Neural cell (in vitro differentiated cells): ENCODE measurements at regions not wholly inside any gene's neighbourhood (a gene's known extent, or its start where the extent isn't known, plus 50 kb on each side); places are given as distances from the start of the nearest gene placed in this dataset.

ENCODE experiments used
- H2AFZ ChIP-seq: fragments of 200-600, 300-800 bp; sonication (generic), shearing (Covaris generic); 2 replicates; pipeline ENCODE4 v1.6.0; 2014; ENCODE audit warnings: low read depth, mild to moderate bottlenecking, antibody characterized with exemption, low read length, moderate library complexity
- H3F3A ChIP-seq: fragments of 200-600 bp; shearing (Covaris generic); 2 replicates; pipeline ENCODE4 v1.6.1; 2016; ENCODE audit warnings: mild to moderate bottlenecking, moderate library complexity, mixed read lengths, antibody characterized with exemption, low read length; ENCODE audit not compliant: insufficient read depth, poor library complexity, severe bottlenecking
- H3K27ac ChIP-seq: fragments of 200-600, 300-800 bp; sonication (generic), shearing (Covaris generic); 2 replicates; pipeline ENCODE4 v1.5.1; 2014; ENCODE audit warnings: mild to moderate bottlenecking, low read length, moderate library complexity
- H3K27me3 ChIP-seq: fragments of 300-800, 200-600 bp; sonication (generic), shearing (Covaris generic); 2 replicates; pipeline ENCODE4 v1.6.0; 2014; ENCODE audit warnings: mild to moderate bottlenecking, low read depth, low read length, moderate library complexity; ENCODE audit not compliant: insufficient read depth
- H3K36me3 ChIP-seq: fragments of 300-800, 200-600 bp; sonication (generic), shearing (Covaris generic); 2 replicates; pipeline ENCODE4 v1.5.1; 2014; ENCODE audit warnings: mild to moderate bottlenecking, antibody characterized with exemption, low read length, moderate library complexity; ENCODE audit not compliant: insufficient read depth
- H3K4me2 ChIP-seq: fragments of 300-800, 200-600 bp; sonication (generic), shearing (Covaris generic); 2 replicates; pipeline ENCODE4 v1.6.0; 2014; ENCODE audit warnings: mild to moderate bottlenecking, low read length
- H3K4me3 ChIP-seq: fragments of 300-800, 200-600 bp; sonication (generic), shearing (Covaris generic); 2 replicates; pipeline ENCODE4 v1.5.1; 2014; ENCODE audit warnings: mild to moderate bottlenecking, low read length, moderate library complexity
- H3K79me2 ChIP-seq: fragments of 200-600 bp; shearing (Covaris generic); replicated peaks from 2 replicates; pipeline ENCODE4 v1.6.0; 2014; ENCODE audit warnings: mild to moderate bottlenecking, low read length, moderate library complexity; ENCODE audit not compliant: insufficient read depth
- H3K9ac ChIP-seq: fragments of 300-800, 200-600 bp; sonication (generic), shearing (Covaris generic); 2 replicates; pipeline ENCODE4 v1.6.1; 2016; ENCODE audit warnings: mild to moderate bottlenecking, low read length, mixed read lengths
- H3K9me2 ChIP-seq: fragments of 200-600 bp; shearing (Covaris generic); 2 replicates; pipeline ENCODE4 v1.6.1; 2016; ENCODE audit warnings: mild to moderate bottlenecking, low read length, mixed read lengths; ENCODE audit not compliant: insufficient read depth
- H3K9me3 ChIP-seq: fragments of 200-600, 300-800 bp; sonication (generic), shearing (Covaris generic); 2 replicates; pipeline ENCODE4 v1.6.1; 2016; ENCODE audit warnings: mild to moderate bottlenecking, mixed run types, low read length, moderate library complexity, mixed read lengths
- H4K20me1 ChIP-seq: fragments of 200-600 bp; shearing (Covaris generic); 2 replicates; pipeline ENCODE4 v1.6.1; 2016; ENCODE audit warnings: mild to moderate bottlenecking, mixed run types; ENCODE audit not compliant: insufficient read depth
- EP300 ChIP-seq: fragments of 450-650 bp; conservative IDR thresholded peaks from 2 replicates; pipeline ENCODE4 v1.6.1; 2014; ENCODE audit warnings: antibody characterized with exemption, mild to moderate bottlenecking, moderate library complexity; ENCODE audit not compliant: poor library complexity, severe bottlenecking
- EZH2 ChIP-seq: fragments of 200-600, 300-800 bp; shearing (Covaris generic), sonication (generic); IDR thresholded peaks from 2 replicates; pipeline ENCODE4 v1.6.1; 2014; ENCODE audit warnings: antibody characterized with exemption, low read length, borderline replicate concordance, mild to moderate bottlenecking; ENCODE audit not compliant: insufficient read depth, poor library complexity, severe bottlenecking
- MXI1 ChIP-seq: fragments of 450-650 bp; conservative IDR thresholded peaks from 2 replicates; pipeline ENCODE4 v1.6.1; 2014; ENCODE audit warnings: antibody characterized with exemption, mild to moderate bottlenecking; ENCODE audit not compliant: poor library complexity, severe bottlenecking
- POLR2AphosphoS5 ChIP-seq: IDR thresholded peaks from 2 replicates; pipeline ENCODE4 v1.6.1; 2012
- RAD21 ChIP-seq: fragments of 450-650 bp; conservative IDR thresholded peaks from 2 replicates; pipeline ENCODE4 v1.6.1; 2014; ENCODE audit warnings: antibody characterized with exemption, mild to moderate bottlenecking, moderate library complexity
- SMC3 ChIP-seq: fragments of 450-650 bp; conservative IDR thresholded peaks from 2 replicates; pipeline ENCODE4 v1.6.1; 2014; ENCODE audit warnings: antibody characterized with exemption, mild to moderate bottlenecking, moderate library complexity; ENCODE audit not compliant: poor library complexity
- TAF1 ChIP-seq: IDR thresholded peaks from 2 replicates; pipeline ENCODE4 v1.6.1; 2012; ENCODE audit warnings: low read depth
- TF ChIP-seq, protein P1 (sequence below): fragments of 450-650 bp; IDR thresholded peaks from 2 replicates; pipeline ENCODE4 v1.5.1; 2014; ENCODE audit warnings: antibody characterized with exemption, mild to moderate bottlenecking, moderate library complexity; ENCODE audit not compliant: poor library complexity, severe bottlenecking
- TF ChIP-seq, protein P2 (sequence below): IDR thresholded peaks from 2 replicates; pipeline ENCODE4 v1.6.1; 2012; ENCODE audit warnings: borderline replicate concordance

DNA sequence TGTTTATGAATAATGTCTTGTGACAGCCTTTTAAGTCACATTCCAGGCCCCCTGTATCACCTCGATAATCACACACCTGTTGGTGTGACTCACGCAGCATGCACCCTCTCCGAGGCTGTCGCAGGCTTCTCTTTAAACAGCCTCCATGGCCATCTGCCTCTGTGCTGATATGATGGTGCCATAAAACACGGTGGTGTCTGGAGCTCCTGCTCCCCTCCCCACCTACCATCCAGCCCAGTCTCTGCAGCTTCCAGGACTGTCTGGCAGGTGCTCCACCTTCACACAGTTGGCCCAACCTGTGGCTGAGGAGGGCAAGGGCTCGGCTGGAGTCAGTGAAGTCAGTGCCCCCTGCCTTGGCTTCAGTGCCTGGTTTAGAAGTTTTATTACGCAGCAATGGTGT is 173.8 kb upstream of the RPL34 start:
- H2AFZ ChIP-seq, result no peak overlapping the region
- H3K36me3 ChIP-seq, result no peaks in the 10 kb centered on the region
- no peak overlapping the region for H3K27ac ChIP-seq
- no peaks in the 10 kb centered on the region for H3K79me2 ChIP-seq
- H3K27me3 ChIP-seq, result no peaks in the 10 kb centered on the region
- H3K4me2 ChIP-seq, result no peak overlapping the region
- no peaks in the 10 kb centered on the region for H3K9me2 ChIP-seq
- no peaks in the 10 kb centered on the region for H4K20me1 ChIP-seq
- TF ChIP-seq RAD21 (no peak), SMC3 (no peak), TAF1 (no peak), POLR2AphosphoS5 (no peak), MXI1 (no peak), EZH2 (no peak)
- TF ChIP-seq, protein P1, sequence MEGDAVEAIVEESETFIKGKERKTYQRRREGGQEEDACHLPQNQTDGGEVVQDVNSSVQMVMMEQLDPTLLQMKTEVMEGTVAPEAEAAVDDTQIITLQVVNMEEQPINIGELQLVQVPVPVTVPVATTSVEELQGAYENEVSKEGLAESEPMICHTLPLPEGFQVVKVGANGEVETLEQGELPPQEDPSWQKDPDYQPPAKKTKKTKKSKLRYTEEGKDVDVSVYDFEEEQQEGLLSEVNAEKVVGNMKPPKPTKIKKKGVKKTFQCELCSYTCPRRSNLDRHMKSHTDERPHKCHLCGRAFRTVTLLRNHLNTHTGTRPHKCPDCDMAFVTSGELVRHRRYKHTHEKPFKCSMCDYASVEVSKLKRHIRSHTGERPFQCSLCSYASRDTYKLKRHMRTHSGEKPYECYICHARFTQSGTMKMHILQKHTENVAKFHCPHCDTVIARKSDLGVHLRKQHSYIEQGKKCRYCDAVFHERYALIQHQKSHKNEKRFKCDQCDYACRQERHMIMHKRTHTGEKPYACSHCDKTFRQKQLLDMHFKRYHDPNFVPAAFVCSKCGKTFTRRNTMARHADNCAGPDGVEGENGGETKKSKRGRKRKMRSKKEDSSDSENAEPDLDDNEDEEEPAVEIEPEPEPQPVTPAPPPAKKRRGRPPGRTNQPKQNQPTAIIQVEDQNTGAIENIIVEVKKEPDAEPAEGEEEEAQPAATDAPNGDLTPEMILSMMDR, result no peak
- no peaks in the 10 kb centered on the region for H3F3A ChIP-seq
- no peak overlapping the region for H3K4me3 ChIP-seq
- no peaks in the 10 kb centered on the region for H3K9me3 ChIP-seq
- no peak overlapping the region for H3K9ac ChIP-seq

DNA sequence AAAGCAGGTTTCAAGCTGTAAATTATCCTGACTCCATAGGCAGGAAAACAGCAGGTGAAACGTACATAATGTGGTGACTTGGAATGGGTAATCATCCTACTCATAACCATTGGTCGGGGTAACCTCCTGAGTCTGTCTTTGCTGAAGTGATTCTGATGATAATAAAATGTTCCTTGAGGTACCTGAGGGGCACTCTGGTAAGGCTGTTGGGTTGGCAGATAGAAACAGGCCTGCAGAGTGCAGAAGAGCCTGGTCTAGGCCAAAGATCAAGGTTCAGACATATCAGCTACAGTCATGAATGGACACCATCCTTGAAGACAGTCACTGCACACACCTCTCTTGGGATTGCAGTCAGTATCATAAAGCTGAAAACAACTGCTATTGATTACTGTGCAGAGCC is 174.7 kb upstream of the RPL34 start:
- Histone ChIP-seq H2AFZ (no peak overlapping the region), H3K4me2 (no peak overlapping the region), H3K27me3 (no peaks in the 10 kb centered on the region), H3K36me3 (no peaks in the 10 kb centered on the region), H3K9me3 (no peaks in the 10 kb centered on the region), H3K9ac (no peak overlapping the region), H3K27ac (no peak overlapping the region), H3F3A (no peaks in the 10 kb centered on the region), H4K20me1 (no peaks in the 10 kb centered on the region), H3K79me2 (no peaks in the 10 kb centered on the region), H3K4me3 (no peak overlapping the region), H3K9me2 (no peaks in the 10 kb centered on the region)
- no peak for TF ChIP-seq RAD21
- no peak for TF ChIP-seq POLR2AphosphoS5
- TF ChIP-seq, protein P1, result no peak

DNA sequence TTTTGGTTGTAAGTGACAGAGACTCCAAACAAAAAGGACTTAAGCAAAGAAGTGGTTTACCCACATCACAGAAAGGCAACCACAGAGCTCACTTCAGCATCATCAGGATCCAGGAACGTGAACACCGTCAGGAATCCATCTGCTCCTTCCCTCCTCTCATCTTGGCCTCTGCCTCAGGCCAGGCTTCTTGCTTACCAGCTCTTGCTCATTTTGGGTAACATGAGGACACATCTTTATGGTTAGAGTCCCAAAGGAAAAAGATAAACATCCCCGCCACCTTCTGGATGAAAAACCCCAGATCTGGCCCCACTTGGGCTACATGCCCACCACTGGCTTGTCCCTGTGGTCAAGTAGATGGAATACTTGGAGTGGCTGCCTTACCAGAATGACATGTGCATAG is 176.8 kb upstream of the RPL34 start:
- no peak overlapping the region for H2AFZ ChIP-seq
- H3K4me2 ChIP-seq, result no peak overlapping the region
- H3K9ac ChIP-seq, result no peak overlapping the region
- H3F3A ChIP-seq, result no peaks in the 10 kb centered on the region
- no peaks in the 10 kb centered on the region for H3K27me3 ChIP-seq
- TF ChIP-seq, protein P2, sequence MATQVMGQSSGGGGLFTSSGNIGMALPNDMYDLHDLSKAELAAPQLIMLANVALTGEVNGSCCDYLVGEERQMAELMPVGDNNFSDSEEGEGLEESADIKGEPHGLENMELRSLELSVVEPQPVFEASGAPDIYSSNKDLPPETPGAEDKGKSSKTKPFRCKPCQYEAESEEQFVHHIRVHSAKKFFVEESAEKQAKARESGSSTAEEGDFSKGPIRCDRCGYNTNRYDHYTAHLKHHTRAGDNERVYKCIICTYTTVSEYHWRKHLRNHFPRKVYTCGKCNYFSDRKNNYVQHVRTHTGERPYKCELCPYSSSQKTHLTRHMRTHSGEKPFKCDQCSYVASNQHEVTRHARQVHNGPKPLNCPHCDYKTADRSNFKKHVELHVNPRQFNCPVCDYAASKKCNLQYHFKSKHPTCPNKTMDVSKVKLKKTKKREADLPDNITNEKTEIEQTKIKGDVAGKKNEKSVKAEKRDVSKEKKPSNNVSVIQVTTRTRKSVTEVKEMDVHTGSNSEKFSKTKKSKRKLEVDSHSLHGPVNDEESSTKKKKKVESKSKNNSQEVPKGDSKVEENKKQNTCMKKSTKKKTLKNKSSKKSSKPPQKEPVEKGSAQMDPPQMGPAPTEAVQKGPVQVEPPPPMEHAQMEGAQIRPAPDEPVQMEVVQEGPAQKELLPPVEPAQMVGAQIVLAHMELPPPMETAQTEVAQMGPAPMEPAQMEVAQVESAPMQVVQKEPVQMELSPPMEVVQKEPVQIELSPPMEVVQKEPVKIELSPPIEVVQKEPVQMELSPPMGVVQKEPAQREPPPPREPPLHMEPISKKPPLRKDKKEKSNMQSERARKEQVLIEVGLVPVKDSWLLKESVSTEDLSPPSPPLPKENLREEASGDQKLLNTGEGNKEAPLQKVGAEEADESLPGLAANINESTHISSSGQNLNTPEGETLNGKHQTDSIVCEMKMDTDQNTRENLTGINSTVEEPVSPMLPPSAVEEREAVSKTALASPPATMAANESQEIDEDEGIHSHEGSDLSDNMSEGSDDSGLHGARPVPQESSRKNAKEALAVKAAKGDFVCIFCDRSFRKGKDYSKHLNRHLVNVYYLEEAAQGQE, result no peak
- TF ChIP-seq TAF1, result no peak
- TF ChIP-seq RAD21, result no peak
- no peak for TF ChIP-seq POLR2AphosphoS5
- no peak for TF ChIP-seq SMC3
- no peak for TF ChIP-seq EP300
- TF ChIP-seq, protein P1, result no peak
- TF ChIP-seq EZH2, result no peak
- no peak for TF ChIP-seq MXI1
- H3K27ac ChIP-seq, result no peak overlapping the region
- H3K79me2 ChIP-seq, result no peaks in the 10 kb centered on the region
- no peak overlapping the region for H3K4me3 ChIP-seq
- H3K36me3 ChIP-seq, result no peaks in the 10 kb centered on the region
- H3K9me2 ChIP-seq, result no peaks in the 10 kb centered on the region
- no peaks in the 10 kb centered on the region for H3K9me3 ChIP-seq
- H4K20me1 ChIP-seq, result no peaks in the 10 kb centered on the region
